Activated T-cell treated with anti-CD3 and anti-CD28 coated beads for 24 hours (primary cell): ENCODE measurements at regions not wholly inside any gene's neighbourhood (a gene's known extent, or its start where the extent isn't known, plus 50 kb on each side); places are given as distances from the start of the nearest gene placed in this dataset.
"Not testable (repeated sequence)": the region's sequence is repeated elsewhere in the genome, so short reads cannot be mapped to it uniquely, and the experiment has no call there.

Experiments used
- DNase-seq: peaks from one replicate; pipeline ENCODE4 v3.0.0-alpha.2; 2020; ENCODE audit warnings: low read depth

DNA sequence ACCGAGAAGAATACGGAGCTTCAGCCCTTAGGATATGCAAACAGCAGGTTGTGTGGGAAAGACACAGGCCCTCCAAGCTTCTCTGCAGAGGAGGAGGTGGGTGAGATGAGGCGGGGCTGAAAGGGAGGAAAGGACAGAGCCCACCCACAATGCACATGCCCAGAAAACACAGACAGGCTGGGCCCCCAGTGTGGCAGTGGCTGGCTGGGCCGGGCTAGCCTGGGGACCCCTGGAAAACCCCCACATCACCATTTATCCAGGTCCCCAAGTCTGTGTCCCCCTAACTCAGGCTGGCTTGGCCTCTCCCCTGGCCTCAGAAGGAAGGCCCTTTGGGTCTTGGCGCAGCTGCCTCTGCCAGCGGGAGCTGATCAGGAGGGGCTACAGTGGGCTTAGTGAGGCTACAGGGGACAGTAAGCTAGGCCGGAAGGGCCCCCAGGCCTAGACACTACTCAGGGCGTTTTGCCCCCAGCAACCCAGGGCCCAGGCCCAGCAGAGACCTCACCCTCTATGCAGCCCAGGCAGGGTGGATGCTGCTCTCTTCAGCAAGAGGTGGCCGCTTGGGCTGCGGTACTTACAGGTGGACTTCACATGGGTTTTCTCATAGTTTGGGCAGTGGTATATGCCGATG, 119.5 kb downstream of the TUBA3C start:
- DNase-seq: no peak

- no peak for DNase-seq
These were observed 120.3 kb downstream of the TUBA3C start for GRCh38 chr13:19061278-19061677.

DNA sequence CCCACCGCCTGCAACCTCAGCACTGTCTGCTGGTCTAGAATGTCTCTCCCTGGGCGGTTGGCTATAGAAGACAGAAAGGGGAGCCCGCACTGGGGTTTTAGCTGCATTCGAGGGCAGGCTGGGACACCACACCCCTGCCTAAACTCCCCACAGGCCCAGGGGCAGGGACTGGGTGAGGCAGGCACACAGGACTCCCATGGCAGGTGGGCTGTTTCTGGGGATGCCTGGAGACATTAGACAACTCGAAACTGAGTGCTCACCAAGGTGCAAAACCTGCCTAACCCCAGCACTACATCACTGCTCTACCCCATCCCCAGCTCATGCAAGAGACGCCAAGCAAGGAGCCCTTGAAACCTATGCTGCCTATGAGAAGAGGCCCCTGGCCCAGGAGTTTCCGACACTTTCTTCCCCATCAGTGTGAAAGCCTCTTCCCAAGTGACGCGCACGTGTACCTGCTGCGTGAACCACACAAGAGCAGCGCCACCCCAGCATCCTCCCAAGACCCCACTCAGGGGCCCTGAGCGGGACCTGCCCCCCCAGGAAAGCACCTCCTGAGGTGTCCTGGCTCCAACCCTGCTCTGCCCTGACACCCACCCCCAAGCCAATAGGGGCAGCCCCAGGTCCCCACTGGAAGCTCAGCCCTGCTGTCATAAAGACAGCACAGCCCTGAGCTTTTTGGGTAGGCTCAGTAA, 121.2 kb downstream of the TUBA3C start:
- DNase-seq: no peak

GRCh38 chr13:19059016-19059780, 122.4 kb downstream of the TUBA3C start:
- DNase-seq: no peak

GRCh38 chr13:19058566-19058965, 123.1 kb downstream of the TUBA3C start:
- DNase-seq: no peak

- no peak for DNase-seq
These were observed 123.9 kb downstream of the TUBA3C start for GRCh38 chr13:19057588-19058340.

DNA sequence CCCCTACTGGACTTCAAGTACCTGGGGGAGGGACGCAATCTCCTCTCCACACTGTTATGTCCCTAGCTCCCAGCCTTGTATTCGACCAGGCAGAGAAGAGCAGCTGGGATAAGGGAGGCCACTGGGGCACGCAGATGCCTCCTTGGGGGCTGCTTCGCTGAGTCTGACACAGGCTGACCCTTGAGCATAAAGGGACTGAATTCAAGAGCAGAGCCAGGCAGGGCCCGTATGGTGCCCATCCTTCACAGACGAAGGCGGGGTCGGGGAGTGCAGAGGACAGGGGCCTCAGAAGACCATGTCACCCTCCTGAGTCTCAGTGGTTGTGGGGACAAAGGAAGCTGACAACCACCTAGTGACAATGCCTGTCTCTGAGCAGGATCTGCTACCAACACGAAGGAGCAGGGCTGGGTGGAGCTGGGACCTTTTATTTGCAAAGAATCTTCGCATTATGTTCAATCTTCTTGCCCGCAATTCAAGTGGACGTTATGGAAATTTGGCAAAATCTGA, 124.6 kb downstream of the TUBA3C start:
- no peak for DNase-seq

GRCh38 chr13:19056355-19056880, 125.2 kb downstream of the TUBA3C start:
- no peak for DNase-seq

- no peak for DNase-seq
These were observed 126.0 kb downstream of the TUBA3C start for GRCh38 chr13:19055611-19056010.

DNA sequence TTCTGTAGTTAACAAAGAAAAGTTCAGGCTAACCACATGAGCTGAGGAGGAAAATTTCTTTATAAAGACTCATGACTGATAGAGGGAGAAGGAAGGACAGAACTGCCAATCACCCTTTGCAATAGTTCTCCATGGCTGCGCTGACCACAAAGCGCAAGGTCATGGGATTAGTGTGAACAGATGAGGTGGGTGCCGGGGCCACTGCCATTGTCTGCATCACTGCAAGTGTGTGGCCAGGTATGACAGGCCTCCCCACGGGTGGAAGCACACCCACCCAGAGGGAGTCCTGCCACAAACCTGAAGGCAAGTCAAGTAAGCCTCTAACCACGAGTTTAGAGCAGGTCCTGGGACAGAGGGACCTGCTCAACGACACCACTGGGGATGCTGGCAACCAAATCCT, 128.1 kb downstream of the TUBA3C start:
- no peak for DNase-seq

- no peak for DNase-seq
These were observed 128.7 kb downstream of the TUBA3C start for GRCh38 chr13:19052931-19053330.

DNA sequence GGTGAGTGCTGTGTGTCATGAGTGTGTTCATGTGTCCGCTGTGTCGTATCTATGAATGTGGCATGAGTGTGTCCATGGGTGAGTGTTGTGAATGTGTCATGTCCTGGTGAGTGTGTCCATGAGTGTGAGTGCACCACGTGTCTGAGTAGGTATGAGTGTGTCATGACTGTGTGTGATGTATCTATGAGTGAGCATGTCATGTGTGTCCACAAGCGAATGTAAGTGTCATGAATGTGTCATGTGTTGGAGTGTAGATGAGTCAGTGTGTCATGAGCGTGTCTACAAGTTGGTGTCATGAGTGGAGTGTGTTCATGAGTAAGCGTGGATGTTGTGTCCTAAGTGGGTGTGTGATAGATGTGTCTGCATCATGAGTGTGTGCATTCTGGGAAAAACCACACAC, 129.4 kb downstream of the TUBA3C start:
- no peak for DNase-seq

- DNase-seq: no peak
These were observed 130.7 kb downstream of the TUBA3C start for GRCh38 chr13:19050901-19051300.

- DNase-seq: not testable (repeated sequence)
These were observed 132.0 kb downstream of the TUBA3C start for GRCh38 chr13:19049624-19050023.

DNA sequence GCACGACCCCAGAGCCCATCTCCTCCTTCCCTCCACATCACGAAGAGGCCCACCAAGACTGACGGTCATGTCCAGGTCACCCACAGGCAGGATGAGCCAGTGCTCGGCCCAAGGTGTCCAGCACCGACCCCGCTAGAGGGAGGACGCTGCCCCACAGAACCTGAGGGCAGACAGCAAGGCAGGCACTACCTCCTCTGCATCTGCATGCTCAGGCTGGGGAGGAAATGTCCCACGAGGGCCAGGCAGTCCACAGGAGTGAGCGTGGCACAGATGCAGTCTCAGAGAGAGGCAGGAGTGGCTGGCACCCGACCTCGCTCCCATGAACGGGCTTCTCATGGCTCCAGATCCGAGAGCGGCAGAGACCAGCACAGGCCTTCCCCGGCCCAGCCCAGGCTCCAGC, 133.2 kb downstream of the TUBA3C start:
- no peak for DNase-seq

GRCh38 chr13:19023115-19023514, 158.5 kb downstream of the TUBA3C start:
- no peak for DNase-seq

GRCh38 chr13:19020988-19021387, 160.6 kb downstream of the TUBA3C start:
- no peak for DNase-seq

- DNase-seq: no peak
These were observed 183.2 kb downstream of the TUBA3C start for GRCh38 chr13:18998389-18998788.

DNA sequence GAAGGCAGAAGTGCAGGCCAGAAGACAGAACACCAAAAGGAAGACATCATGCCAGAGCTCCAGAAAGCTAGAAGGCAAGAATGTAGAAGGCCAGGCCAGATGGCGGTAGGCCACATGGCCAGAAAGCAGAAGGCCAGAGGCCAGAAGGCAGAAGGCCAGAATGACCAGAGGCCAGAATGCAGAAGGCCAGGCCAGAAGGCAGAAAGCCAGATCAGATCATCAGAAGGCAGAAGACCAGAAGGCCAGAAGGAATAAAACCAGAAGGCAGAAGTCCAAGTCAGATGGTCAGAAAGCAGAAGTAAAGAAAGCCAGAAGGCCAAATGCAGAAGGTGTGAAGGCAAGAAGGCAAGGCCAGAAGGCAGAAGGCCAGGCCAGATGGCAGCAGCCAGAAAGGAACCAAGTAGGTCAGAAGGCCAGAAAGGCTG, 185.0 kb downstream of the TUBA3C start:
- no peak for DNase-seq

DNA sequence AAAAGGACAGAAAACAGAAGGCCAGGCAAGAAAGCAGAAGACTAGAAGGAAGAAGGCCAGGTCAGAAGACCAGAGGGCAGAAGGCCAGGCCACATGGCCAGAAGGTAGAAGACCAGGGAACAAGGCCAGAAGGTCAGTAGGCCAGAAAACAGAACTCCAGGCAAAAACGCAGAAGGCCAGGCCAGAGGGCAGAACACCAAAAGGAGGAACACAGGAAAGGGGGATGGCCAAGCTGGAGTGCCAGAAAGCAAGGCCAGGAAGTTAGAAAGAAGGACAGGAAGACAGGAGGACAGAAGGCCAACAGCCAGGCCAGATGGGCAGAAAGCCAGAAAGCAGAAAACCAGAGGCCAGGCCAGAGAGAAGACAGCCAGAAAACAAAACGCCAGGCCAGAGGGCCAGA, 185.4 kb downstream of the TUBA3C start:
- no peak for DNase-seq

- DNase-seq: no peak
These were observed 186.3 kb downstream of the TUBA3C start for GRCh38 chr13:18995259-18995873.
